ENCODE measurements at regions not wholly inside any gene's neighbourhood (a gene's known extent, or its start where the extent isn't known, plus 50 kb on each side); places are given as distances from the start of the nearest gene placed in this dataset.

- Histone ChIP-seq H3K4me1 (ENCODE audit: control insufficient read depth in 1 of 2, insufficient read depth in 2 of 2, low read depth in 1 of 2, low read length in 1 of 2) (peaks cover 0 to 14% of the 10 kb centered on the region in 2 experiments; a peak in 2 of 4 replicates), H3F3A (replicated peaks; ENCODE audit: insufficient read depth) (no peaks in the 10 kb centered on the region), H3K27me3 (ENCODE audit: insufficient read depth) (no peaks in the 10 kb centered on the region), H3K9ac (no peak overlapping the region), H3K4me2 (no peak overlapping the region), H3K9me2 (no peaks in the 10 kb centered on the region), H3K27ac (ENCODE audit: low read depth in 2 of 2, low read length in 1 of 2) (no peak overlapping the region), H3K36me3 (replicated peaks in 1 of 2; ENCODE audit: control insufficient read depth in 1 of 2, insufficient read depth in 2 of 2, low read length in 1 of 2) (no peaks in the 10 kb centered on the region), H2AFZ (ENCODE audit: low read depth) (no peak overlapping the region), H3K9me3 (no peaks in the 10 kb centered on the region), H3K79me2 (ENCODE audit: insufficient read depth) (no peaks in the 10 kb centered on the region), H4K20me1 (ENCODE audit: insufficient read depth) (no peaks in the 10 kb centered on the region), H3K4me3 (ENCODE audit: low read depth in 2 of 2, low read length in 1 of 2) (no peak overlapping the region)
- 70% methylated on average over 9 of the region's 12 CpGs for WGBS (ENCODE audit: low lambda C conversion rate)
- no peak for DNase-seq
- CTCF ChIA-PET, result interaction anchor here (0.6 to 1.7 kb wide), 3 partner anchors 27 to 211 kb away, joined by 3 to 5 read pairs (median 4); no protein-coding TSS in a partner anchor
- TF ChIP-seq FOSL2 (IDR thresholded peaks at IDR 0.05; ENCODE audit: borderline replicate concordance, low read depth) (no peak), RXRA (IDR thresholded peaks at IDR 0.05; ENCODE audit: borderline replicate concordance, low read depth) (no peak), MEF2A (IDR thresholded peaks at IDR 0.05; ENCODE audit: borderline replicate concordance, low read depth) (no peak), MXI1 (IDR thresholded peaks at IDR 0.05; ENCODE audit: low read depth, low read length) (no peak), POLR2AphosphoS5 (IDR thresholded peaks at IDR 0.05; ENCODE audit: low read depth, low read length) (no peak), IRF3 (IDR thresholded peaks at IDR 0.05; ENCODE audit: low read depth, low read length) (no peak), NRF1 (IDR thresholded peaks at IDR 0.05; ENCODE audit: low read depth, low read length) (no peak), RFX5 (IDR thresholded peaks at IDR 0.05; ENCODE audit: low read length) (no peak)
- TF ChIP-seq, protein P1, sequence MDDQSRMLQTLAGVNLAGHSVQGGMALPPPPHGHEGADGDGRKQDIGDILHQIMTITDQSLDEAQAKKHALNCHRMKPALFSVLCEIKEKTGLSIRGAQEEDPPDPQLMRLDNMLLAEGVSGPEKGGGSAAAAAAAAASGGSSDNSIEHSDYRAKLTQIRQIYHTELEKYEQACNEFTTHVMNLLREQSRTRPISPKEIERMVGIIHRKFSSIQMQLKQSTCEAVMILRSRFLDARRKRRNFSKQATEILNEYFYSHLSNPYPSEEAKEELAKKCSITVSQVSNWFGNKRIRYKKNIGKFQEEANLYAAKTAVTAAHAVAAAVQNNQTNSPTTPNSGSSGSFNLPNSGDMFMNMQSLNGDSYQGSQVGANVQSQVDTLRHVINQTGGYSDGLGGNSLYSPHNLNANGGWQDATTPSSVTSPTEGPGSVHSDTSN (IDR thresholded peaks at IDR 0.05), result no peak
- POLR2A ChIA-PET, result no interaction called here
Measured at GRCh38 chr9:89808756-89809181, 204.0 kb downstream of the GADD45G start.

DNA sequence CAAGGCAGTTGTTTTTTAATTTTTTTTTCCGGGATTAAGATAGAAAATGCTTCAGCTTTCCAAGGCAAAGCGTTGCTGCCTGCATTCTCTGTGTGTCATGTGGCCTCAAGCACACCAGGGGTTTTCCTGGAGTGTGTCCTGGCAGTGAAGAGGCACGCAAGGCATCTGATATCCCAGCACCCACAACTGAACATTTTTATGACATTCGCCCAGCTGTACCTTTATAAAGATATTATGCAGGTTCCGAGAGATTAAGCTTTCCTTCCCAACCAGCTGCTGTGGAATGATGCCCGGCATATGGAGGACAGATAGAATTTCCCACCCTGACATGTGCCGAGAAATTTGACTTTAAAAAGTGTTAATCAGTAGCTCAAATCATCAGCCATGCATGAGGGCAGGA is 205.6 kb downstream of the GADD45G start:
- 23% methylated on average over 7 of the region's 7 CpGs for WGBS (ENCODE audit: low lambda C conversion rate)
- Histone ChIP-seq H3K36me3 (replicated peaks in 1 of 2; ENCODE audit: control insufficient read depth in 1 of 2, insufficient read depth in 2 of 2, low read length in 1 of 2) (no peaks in the 10 kb centered on the region), H3K9me2 (no peaks in the 10 kb centered on the region), H3K9me3 (no peaks in the 10 kb centered on the region), H3K27ac (ENCODE audit: low read depth in 2 of 2, low read length in 1 of 2) (no peak overlapping the region), H4K20me1 (ENCODE audit: insufficient read depth) (no peaks in the 10 kb centered on the region), H3K4me3 (ENCODE audit: low read depth in 2 of 2, low read length in 1 of 2) (no peak overlapping the region), H3K9ac (no peak overlapping the region), H3K27me3 (ENCODE audit: insufficient read depth) (no peaks in the 10 kb centered on the region), H2AFZ (ENCODE audit: low read depth) (no peak overlapping the region), H3K4me1 (ENCODE audit: control insufficient read depth in 1 of 2, insufficient read depth in 2 of 2, low read depth in 1 of 2, low read length in 1 of 2) (peaks cover 0 to 25% of the 10 kb centered on the region in 2 experiments; a peak in 2 of 4 replicates), H3K79me2 (ENCODE audit: insufficient read depth) (no peaks in the 10 kb centered on the region), H3K4me2 (no peak overlapping the region), H3F3A (replicated peaks; ENCODE audit: insufficient read depth) (no peaks in the 10 kb centered on the region)
- CTCF ChIA-PET, result interaction anchor here (0.9 to 2.4 kb wide), 7 partner anchors 11 to 207 kb away, joined by 3 to 8 read pairs (median 3); no protein-coding TSS in a partner anchor
- POLR2A ChIA-PET, result no interaction called here
- DNase-seq, result no peak
- TF ChIP-seq SMC3 (IDR thresholded peaks at IDR 0.05; ENCODE audit: low read depth, low read length), result no peak
- no peak for TF ChIP-seq CHD2 (IDR thresholded peaks at IDR 0.05; ENCODE audit: low read length, partially characterized antibody)
- TF ChIP-seq MXI1 (IDR thresholded peaks at IDR 0.05; ENCODE audit: low read depth, low read length), result no peak
- TF ChIP-seq EZH2phosphoT487 (IDR thresholded peaks at IDR 0.05; ENCODE audit: borderline replicate concordance, low read depth), result no peak
- no peak for TF ChIP-seq ELF1 (IDR thresholded peaks at IDR 0.05)
- TF ChIP-seq, protein P2, sequence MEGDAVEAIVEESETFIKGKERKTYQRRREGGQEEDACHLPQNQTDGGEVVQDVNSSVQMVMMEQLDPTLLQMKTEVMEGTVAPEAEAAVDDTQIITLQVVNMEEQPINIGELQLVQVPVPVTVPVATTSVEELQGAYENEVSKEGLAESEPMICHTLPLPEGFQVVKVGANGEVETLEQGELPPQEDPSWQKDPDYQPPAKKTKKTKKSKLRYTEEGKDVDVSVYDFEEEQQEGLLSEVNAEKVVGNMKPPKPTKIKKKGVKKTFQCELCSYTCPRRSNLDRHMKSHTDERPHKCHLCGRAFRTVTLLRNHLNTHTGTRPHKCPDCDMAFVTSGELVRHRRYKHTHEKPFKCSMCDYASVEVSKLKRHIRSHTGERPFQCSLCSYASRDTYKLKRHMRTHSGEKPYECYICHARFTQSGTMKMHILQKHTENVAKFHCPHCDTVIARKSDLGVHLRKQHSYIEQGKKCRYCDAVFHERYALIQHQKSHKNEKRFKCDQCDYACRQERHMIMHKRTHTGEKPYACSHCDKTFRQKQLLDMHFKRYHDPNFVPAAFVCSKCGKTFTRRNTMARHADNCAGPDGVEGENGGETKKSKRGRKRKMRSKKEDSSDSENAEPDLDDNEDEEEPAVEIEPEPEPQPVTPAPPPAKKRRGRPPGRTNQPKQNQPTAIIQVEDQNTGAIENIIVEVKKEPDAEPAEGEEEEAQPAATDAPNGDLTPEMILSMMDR (IDR thresholded peaks at IDR 0.05), result no peak
- no peak for TF ChIP-seq GATA2 (CRISPR knock-in tag; IDR thresholded peaks at IDR 0.05)
- no peak for TF ChIP-seq IRF3 (IDR thresholded peaks at IDR 0.05; ENCODE audit: low read depth, low read length)
- no peak for TF ChIP-seq RFX5 (IDR thresholded peaks at IDR 0.05; ENCODE audit: low read length)
- no peak for TF ChIP-seq YY1 (IDR thresholded peaks at IDR 0.05; ENCODE audit: low read depth)
- no peak for TF ChIP-seq FOXM1 (IDR thresholded peaks at IDR 0.05; ENCODE audit: low read depth)
- TF ChIP-seq FOSL2 (IDR thresholded peaks at IDR 0.05; ENCODE audit: borderline replicate concordance, low read depth), result no peak
- no peak for TF ChIP-seq REST (IDR thresholded peaks at IDR 0.05; ENCODE audit: low read depth, low read length)

All from SK-N-SH (cell line).